Neural cell (in vitro differentiated cells): ENCODE measurements at regions not wholly inside any gene's neighbourhood (a gene's known extent, or its start where the extent isn't known, plus 50 kb on each side); places are given as distances from the start of the nearest gene placed in this dataset.

Source experiments
- CTCF ChIP-seq: fragments of 450-650 bp; IDR thresholded peaks from 2 replicates; pipeline ENCODE4 v1.5.1; 2014; ENCODE audit warnings: antibody characterized with exemption, mild to moderate bottlenecking, moderate library complexity; ENCODE audit not compliant: poor library complexity, severe bottlenecking
- EP300 ChIP-seq: fragments of 450-650 bp; conservative IDR thresholded peaks from 2 replicates; pipeline ENCODE4 v1.6.1; 2014; ENCODE audit warnings: antibody characterized with exemption, mild to moderate bottlenecking, moderate library complexity; ENCODE audit not compliant: poor library complexity, severe bottlenecking
- EZH2 ChIP-seq: fragments of 200-600, 300-800 bp; shearing (Covaris generic), sonication (generic); IDR thresholded peaks from 2 replicates; pipeline ENCODE4 v1.6.1; 2014; ENCODE audit warnings: antibody characterized with exemption, low read length, borderline replicate concordance, mild to moderate bottlenecking; ENCODE audit not compliant: insufficient read depth, poor library complexity, severe bottlenecking
- MXI1 ChIP-seq: fragments of 450-650 bp; conservative IDR thresholded peaks from 2 replicates; pipeline ENCODE4 v1.6.1; 2014; ENCODE audit warnings: antibody characterized with exemption, mild to moderate bottlenecking; ENCODE audit not compliant: poor library complexity, severe bottlenecking
- POLR2AphosphoS5 ChIP-seq: IDR thresholded peaks from 2 replicates; pipeline ENCODE4 v1.6.1; 2012
- RAD21 ChIP-seq: fragments of 450-650 bp; conservative IDR thresholded peaks from 2 replicates; pipeline ENCODE4 v1.6.1; 2014; ENCODE audit warnings: antibody characterized with exemption, mild to moderate bottlenecking, moderate library complexity
- REST ChIP-seq: IDR thresholded peaks from 2 replicates; pipeline ENCODE4 v1.6.1; 2012; ENCODE audit warnings: borderline replicate concordance
- SMC3 ChIP-seq: fragments of 450-650 bp; conservative IDR thresholded peaks from 2 replicates; pipeline ENCODE4 v1.6.1; 2014; ENCODE audit warnings: antibody characterized with exemption, mild to moderate bottlenecking, moderate library complexity; ENCODE audit not compliant: poor library complexity
- TAF1 ChIP-seq: IDR thresholded peaks from 2 replicates; pipeline ENCODE4 v1.6.1; 2012; ENCODE audit warnings: low read depth

DNA sequence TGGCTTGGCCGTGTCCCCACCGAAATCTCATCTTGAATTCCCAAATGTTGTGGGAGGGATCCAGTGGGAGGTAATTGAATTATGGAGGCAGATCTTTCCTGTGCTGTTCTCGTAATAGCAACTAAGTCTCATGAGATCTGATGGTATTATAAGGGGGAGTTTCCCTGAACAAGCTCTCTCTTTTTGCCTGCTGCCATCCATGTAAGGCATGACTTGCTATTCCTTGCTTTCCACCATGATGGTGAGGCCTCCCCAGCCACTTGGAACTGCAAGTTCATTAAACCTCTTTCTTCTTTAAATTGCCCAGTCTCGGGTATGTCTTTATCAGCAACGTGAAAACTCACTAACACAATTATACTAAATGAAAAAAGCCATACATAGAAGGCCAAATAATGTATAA, 101.3 kb upstream of the LYPLAL1 start:
- TF ChIP-seq TAF1 (no peak), EZH2 (no peak), CTCF (no peak), EP300 (no peak), POLR2AphosphoS5 (no peak), MXI1 (no peak), RAD21 (no peak), REST (no peak), SMC3 (no peak)
